ENCODE measurements at regions not wholly inside any gene's neighbourhood (a gene's known extent, or its start where the extent isn't known, plus 50 kb on each side); places are given as distances from the start of the nearest gene placed in this dataset.
"Not testable (repeated sequence)": the region's sequence is repeated elsewhere in the genome, so short reads cannot be mapped to it uniquely, and the experiment has no call there.

DNA sequence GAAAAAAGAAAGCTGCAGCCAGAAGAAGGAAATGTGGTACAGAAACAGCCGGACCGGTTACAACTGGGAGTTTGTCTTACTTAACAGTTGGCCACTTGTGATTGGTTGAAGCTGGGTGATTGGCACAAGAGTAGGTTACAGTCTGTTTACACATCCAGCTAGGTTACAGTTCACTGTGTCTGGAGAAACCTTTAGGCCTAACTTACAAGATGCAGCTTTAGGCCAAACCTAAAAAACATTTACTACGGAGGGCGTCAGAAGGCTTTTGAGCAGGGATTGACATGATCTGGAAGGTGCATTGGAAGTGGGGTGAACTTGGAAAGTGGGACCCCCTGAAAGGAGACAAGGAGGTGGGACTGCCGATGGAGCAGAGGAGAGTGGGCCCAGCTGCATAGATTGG, 122.3 kb downstream of the BANF2 start:
- no TSS peak for BruUV-seq (replicated peaks)
- H3K36me3 ChIP-seq (ENCODE audit: control insufficient read depth in 1 of 2, insufficient read depth in 2 of 2, low read length in 2 of 2), result no peaks in the 10 kb centered on the region
- ATAC-seq (no peak), DNase-seq (ENCODE audit: low read depth, low spot score) (no peak)
- intact Hi-C loops (cut with micrococcal nuclease), result no loop called here
- H4K20me1 ChIP-seq (ENCODE audit: insufficient read depth), result no peaks in the 10 kb centered on the region
- H3K4me3 ChIP-seq (replicated peaks in 1 of 2; ENCODE audit: low read depth in 1 of 2, low read length in 2 of 2), result no peak overlapping the region
- no peak overlapping the region for H3K4me2 ChIP-seq (ENCODE audit: low read length)
- no peak overlapping the region for H2AFZ ChIP-seq (ENCODE audit: low read depth, low read length, poor library complexity, severe bottlenecking)
- no peaks in the 10 kb centered on the region for H3K79me2 ChIP-seq (ENCODE audit: insufficient read depth, low read length)
- H3K27me3 ChIP-seq (ENCODE audit: insufficient read depth, low read length), result no peaks in the 10 kb centered on the region
- H3K27ac ChIP-seq (ENCODE audit: low read depth, low read length), result no peak overlapping the region
- peaks cover 0 to 3% of the 10 kb centered on the region in 2 experiments; a peak in 1 of 4 replicates for H3K9me3 ChIP-seq (ENCODE audit: control insufficient read depth in 1 of 2, insufficient read depth in 1 of 2, low read depth in 1 of 2, low read length in 2 of 2)
- ChIA-PET POLR2A (no interaction called here), RAD21 (ENCODE audit: low non-redundant PET in 1 of 2, low total read pairs in 2 of 2, uncharacterized antibody in 2 of 2, unreplicated experiment in 2 of 2) (no interaction called here), CTCF (no interaction called here)
- no peak for TF ChIP-seq SP1 (IDR thresholded peaks at IDR 0.05; ENCODE audit: low read depth)
- no peak for TF ChIP-seq TCF7L2 (IDR thresholded peaks at IDR 0.05; ENCODE audit: borderline replicate concordance, extremely low read depth, insufficient read depth, insufficient read length)
- no peak for TF ChIP-seq CEBPB (IDR thresholded peaks at IDR 0.05; ENCODE audit: low read depth)
- TF ChIP-seq ATF3 (IDR thresholded peaks at IDR 0.05), result no peak
- TF ChIP-seq EZH2 (IDR thresholded peaks at IDR 0.05), result no peak
- no peak for TF ChIP-seq SIN3A (IDR thresholded peaks at IDR 0.05; ENCODE audit: low read depth)
- TF ChIP-seq MAX (IDR thresholded peaks at IDR 0.05), result no peak
- TF ChIP-seq FOSL1 (IDR thresholded peaks at IDR 0.05; ENCODE audit: low read depth), result no peak
- no peak for TF ChIP-seq SRF (IDR thresholded peaks at IDR 0.05; ENCODE audit: low read depth)
- TF ChIP-seq JUND (IDR thresholded peaks at IDR 0.05), result no peak
- H3K9me2 ChIP-seq (ENCODE audit: insufficient read depth), result no peaks in the 10 kb centered on the region
- H3K4me1 ChIP-seq (ENCODE audit: control insufficient read depth in 1 of 2, insufficient read depth in 2 of 2, low read length in 2 of 2), result peaks cover 5 to 24% of the 10 kb centered on the region in 2 experiments; a peak in 3 of 4 replicates
- no peak overlapping the region for H3K9ac ChIP-seq (ENCODE audit: low read length)

DNA sequence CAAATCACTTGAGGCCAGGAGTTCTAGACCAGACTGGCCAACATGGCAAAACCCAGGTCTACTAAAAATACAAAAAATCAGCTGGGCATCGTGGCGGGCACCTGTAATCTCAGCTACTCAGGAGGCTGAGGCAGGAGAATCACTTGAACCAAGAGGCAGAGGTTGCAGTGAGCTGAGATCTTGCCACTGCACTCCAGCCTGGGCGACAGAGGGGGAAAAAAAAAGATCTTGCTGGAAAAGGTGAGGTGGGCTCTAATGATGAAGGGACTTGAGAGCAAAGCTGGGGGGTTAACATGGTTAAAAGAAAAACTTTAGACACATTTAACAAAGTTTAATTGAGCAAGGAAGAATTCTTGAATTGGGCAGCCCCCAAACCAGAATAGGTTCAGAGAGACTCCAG, 121.8 kb downstream of the BANF2 start:
- DNase-seq (ENCODE audit: low read depth, low spot score); H3K27ac ChIP-seq (ENCODE audit: low read depth, low read length); H3K9me3 ChIP-seq (ENCODE audit: control insufficient read depth in 1 of 2, insufficient read depth in 1 of 2, low read depth in 1 of 2, low read length in 2 of 2); CTCF ChIA-PET; H4K20me1 ChIP-seq (ENCODE audit: insufficient read depth); ATAC-seq; H2AFZ ChIP-seq (ENCODE audit: low read depth, low read length, poor library complexity, severe bottlenecking); RAD21 ChIA-PET (ENCODE audit: low non-redundant PET in 1 of 2, low total read pairs in 2 of 2, uncharacterized antibody in 2 of 2, unreplicated experiment in 2 of 2); H3K9ac ChIP-seq (ENCODE audit: low read length); H3K4me3 ChIP-seq (replicated peaks in 1 of 2; ENCODE audit: low read depth in 1 of 2, low read length in 2 of 2); H3K4me2 ChIP-seq (ENCODE audit: low read length); intact Hi-C loops (cut with micrococcal nuclease); H3K9me2 ChIP-seq (ENCODE audit: insufficient read depth); POLR2A ChIA-PET; H3K27me3 ChIP-seq (ENCODE audit: insufficient read depth, low read length); H3K36me3 ChIP-seq (ENCODE audit: control insufficient read depth in 1 of 2, insufficient read depth in 2 of 2, low read length in 2 of 2); H3K79me2 ChIP-seq (ENCODE audit: insufficient read depth, low read length); BruUV-seq (replicated peaks): not testable (repeated sequence)
- peaks cover 5 to 23% of the 10 kb centered on the region in 2 experiments; a peak in 3 of 4 replicates for H3K4me1 ChIP-seq (ENCODE audit: control insufficient read depth in 1 of 2, insufficient read depth in 2 of 2, low read length in 2 of 2)

Data from HCT116 (cell line).